ENCODE measurements at regions not wholly inside any gene's neighbourhood (a gene's known extent, or its start where the extent isn't known, plus 50 kb on each side); places are given as distances from the start of the nearest gene placed in this dataset.

DNA sequence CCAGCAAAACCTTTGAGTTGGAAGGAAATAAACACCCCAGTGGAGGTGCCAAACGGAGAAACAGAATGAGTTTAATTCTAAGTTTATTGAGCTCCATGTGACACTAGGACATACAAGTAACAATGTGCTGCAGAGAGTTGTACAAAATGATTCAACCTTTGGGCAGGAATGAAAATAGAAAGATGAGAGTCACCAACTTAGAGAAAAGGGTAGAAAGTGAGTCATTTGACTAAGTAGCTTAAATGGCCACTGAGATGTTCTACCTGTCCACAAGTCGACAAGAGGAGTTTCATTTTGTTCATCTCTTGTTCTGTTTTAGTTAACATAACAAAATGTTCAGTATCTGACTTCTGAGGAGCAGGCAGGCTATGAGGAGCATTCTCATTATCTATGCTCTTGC lies 284.7 kb downstream of the NR2F1-AS1 start (continued):
- TF ChIP-seq, protein P1, sequence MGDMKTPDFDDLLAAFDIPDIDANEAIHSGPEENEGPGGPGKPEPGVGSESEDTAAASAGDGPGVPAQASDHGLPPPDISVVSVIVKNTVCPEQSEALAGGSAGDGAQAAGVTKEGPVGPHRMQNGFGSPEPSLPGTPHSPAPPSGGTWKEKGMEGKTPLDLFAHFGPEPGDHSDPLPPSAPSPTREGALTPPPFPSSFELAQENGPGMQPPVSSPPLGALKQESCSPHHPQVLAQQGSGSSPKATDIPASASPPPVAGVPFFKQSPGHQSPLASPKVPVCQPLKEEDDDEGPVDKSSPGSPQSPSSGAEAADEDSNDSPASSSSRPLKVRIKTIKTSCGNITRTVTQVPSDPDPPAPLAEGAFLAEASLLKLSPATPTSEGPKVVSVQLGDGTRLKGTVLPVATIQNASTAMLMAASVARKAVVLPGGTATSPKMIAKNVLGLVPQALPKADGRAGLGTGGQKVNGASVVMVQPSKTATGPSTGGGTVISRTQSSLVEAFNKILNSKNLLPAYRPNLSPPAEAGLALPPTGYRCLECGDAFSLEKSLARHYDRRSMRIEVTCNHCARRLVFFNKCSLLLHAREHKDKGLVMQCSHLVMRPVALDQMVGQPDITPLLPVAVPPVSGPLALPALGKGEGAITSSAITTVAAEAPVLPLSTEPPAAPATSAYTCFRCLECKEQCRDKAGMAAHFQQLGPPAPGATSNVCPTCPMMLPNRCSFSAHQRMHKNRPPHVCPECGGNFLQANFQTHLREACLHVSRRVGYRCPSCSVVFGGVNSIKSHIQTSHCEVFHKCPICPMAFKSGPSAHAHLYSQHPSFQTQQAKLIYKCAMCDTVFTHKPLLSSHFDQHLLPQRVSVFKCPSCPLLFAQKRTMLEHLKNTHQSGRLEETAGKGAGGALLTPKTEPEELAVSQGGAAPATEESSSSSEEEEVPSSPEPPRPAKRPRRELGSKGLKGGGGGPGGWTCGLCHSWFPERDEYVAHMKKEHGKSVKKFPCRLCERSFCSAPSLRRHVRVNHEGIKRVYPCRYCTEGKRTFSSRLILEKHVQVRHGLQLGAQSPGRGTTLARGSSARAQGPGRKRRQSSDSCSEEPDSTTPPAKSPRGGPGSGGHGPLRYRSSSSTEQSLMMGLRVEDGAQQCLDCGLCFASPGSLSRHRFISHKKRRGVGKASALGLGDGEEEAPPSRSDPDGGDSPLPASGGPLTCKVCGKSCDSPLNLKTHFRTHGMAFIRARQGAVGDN (IDR thresholded peaks at IDR 0.05) = no peak
- TF ChIP-seq RUNX3 (IDR thresholded peaks at IDR 0.05; ENCODE audit: low read length) (no peak), ZNF217 (IDR thresholded peaks at IDR 0.05) (no peak), ZSCAN29 (IDR thresholded peaks at IDR 0.05) (no peak), CHD2 (IDR thresholded peaks at IDR 0.05; ENCODE audit: borderline replicate concordance, low read depth, low read length) (no peak)
- TF ChIP-seq, protein P2, sequence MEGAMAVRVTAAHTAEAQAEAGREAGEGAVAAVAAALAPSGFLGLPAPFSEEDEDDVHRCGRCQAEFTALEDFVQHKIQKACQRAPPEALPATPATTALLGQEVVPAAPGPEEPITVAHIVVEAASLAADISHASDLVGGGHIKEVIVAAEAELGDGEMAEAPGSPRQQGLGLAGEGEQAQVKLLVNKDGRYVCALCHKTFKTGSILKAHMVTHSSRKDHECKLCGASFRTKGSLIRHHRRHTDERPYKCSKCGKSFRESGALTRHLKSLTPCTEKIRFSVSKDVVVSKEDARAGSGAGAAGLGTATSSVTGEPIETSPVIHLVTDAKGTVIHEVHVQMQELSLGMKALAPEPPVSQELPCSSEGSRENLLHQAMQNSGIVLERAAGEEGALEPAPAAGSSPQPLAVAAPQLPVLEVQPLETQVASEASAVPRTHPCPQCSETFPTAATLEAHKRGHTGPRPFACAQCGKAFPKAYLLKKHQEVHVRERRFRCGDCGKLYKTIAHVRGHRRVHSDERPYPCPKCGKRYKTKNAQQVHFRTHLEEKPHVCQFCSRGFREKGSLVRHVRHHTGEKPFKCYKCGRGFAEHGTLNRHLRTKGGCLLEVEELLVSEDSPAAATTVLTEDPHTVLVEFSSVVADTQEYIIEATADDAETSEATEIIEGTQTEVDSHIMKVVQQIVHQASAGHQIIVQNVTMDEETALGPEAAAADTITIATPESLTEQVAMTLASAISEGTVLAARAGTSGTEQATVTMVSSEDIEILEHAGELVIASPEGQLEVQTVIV (IDR thresholded peaks at IDR 0.05; ENCODE audit: borderline replicate concordance, partially characterized antibody) = no peak

DNA sequence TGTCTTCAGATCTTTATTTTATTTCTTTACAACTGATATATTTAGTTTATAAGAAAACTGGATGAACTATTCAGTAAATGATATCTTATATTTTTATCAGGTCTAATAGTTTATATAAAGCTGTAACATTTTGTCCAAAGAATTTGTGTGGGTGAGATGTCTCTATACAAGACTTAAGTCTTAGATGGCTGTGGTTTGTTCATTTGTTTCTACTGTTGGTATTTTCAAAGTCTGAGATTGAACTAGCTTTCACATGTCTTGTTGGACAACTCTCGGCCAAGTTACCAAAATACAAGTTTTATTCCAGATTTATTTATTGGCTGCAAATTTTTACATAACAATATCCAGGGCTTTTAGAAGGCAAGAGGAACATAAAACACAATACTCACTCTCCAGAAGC lies 286.0 kb downstream of the NR2F1-AS1 start:
- POLR2A ChIA-PET = no interaction called here
- ATAC-seq = no peak
- no peak for FAIRE-seq
- H3K4me1 ChIP-seq (ENCODE audit: control insufficient read depth, insufficient read depth, low read length) = no peaks in the 10 kb centered on the region
- no peaks in the 10 kb centered on the region for H3K9me3 ChIP-seq (replicated peaks; ENCODE audit: control insufficient read depth, insufficient read depth, low read length)
- H4K20me1 ChIP-seq (ENCODE audit: control insufficient read depth, insufficient read depth) = no peaks in the 10 kb centered on the region
- H2AFZ ChIP-seq (ENCODE audit: control insufficient read depth, low read depth, low read length) = no peak overlapping the region
- CTCF ChIA-PET = no interaction called here
- H3K4me2 ChIP-seq (ENCODE audit: control insufficient read depth, insufficient read depth) = no peak overlapping the region
- no peak for DNase-seq (ENCODE audit: low read depth, low spot score)
- H3K4me3 ChIP-seq = no peak overlapping the region
- no peak overlapping the region for H3K9ac ChIP-seq (ENCODE audit: control insufficient read depth, insufficient read depth, low read length)
- no peak overlapping the region for H3K27ac ChIP-seq (ENCODE audit: control insufficient read depth, insufficient read depth)
- RAD21 ChIA-PET (ENCODE audit: unreplicated experiment) = no interaction called here
- BruUV-seq (replicated peaks) = no TSS peak
- SMC1A ChIA-PET (ENCODE audit: uncharacterized antibody, unreplicated experiment) = no interaction called here
- H3K79me2 ChIP-seq (ENCODE audit: control insufficient read depth, insufficient read depth, low read length) = no peaks in the 10 kb centered on the region
- in situ Hi-C loops (cut with MboI) = no loop called here
- H3K27me3 ChIP-seq (replicated peaks in 1 of 2; ENCODE audit: control insufficient read depth in 2 of 2, insufficient read depth in 2 of 2, low read length in 1 of 2) = no peaks in the 10 kb centered on the region
- no peaks in the 10 kb centered on the region for H3K36me3 ChIP-seq (ENCODE audit: control insufficient read depth in 2 of 2, insufficient read depth in 2 of 2, low read length in 1 of 2)
- intact Hi-C loops (cut with micrococcal nuclease; ENCODE audit: unreplicated experiment) = no loop called here
- WGBS (ENCODE audit: insufficient coverage, insufficient replicate concordance, low lambda C conversion rate, missing lambda C conversion rate) = 0% methylated on average over 1 of the region's 1 CpG
- TF ChIP-seq RCOR1 (conservative IDR thresholded peaks at IDR 0.05; ENCODE audit: low read depth, low read length) (no peak), HDAC2 (IDR thresholded peaks at IDR 0.05) (no peak)
- TF ChIP-seq, protein P3, sequence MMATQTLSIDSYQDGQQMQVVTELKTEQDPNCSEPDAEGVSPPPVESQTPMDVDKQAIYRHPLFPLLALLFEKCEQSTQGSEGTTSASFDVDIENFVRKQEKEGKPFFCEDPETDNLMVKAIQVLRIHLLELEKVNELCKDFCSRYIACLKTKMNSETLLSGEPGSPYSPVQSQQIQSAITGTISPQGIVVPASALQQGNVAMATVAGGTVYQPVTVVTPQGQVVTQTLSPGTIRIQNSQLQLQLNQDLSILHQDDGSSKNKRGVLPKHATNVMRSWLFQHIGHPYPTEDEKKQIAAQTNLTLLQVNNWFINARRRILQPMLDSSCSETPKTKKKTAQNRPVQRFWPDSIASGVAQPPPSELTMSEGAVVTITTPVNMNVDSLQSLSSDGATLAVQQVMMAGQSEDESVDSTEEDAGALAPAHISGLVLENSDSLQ (IDR thresholded peaks at IDR 0.05) = no peak
- TF ChIP-seq, protein P4, sequence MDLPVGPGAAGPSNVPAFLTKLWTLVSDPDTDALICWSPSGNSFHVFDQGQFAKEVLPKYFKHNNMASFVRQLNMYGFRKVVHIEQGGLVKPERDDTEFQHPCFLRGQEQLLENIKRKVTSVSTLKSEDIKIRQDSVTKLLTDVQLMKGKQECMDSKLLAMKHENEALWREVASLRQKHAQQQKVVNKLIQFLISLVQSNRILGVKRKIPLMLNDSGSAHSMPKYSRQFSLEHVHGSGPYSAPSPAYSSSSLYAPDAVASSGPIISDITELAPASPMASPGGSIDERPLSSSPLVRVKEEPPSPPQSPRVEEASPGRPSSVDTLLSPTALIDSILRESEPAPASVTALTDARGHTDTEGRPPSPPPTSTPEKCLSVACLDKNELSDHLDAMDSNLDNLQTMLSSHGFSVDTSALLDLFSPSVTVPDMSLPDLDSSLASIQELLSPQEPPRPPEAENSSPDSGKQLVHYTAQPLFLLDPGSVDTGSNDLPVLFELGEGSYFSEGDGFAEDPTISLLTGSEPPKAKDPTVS (IDR thresholded peaks at IDR 0.05; ENCODE audit: low read depth, low read length) = no peak
- TF ChIP-seq, protein P1 (IDR thresholded peaks at IDR 0.05) = no peak

Measured in GM12878 (cell line).